ENCODE measurements at regions not wholly inside any gene's neighbourhood (a gene's known extent, or its start where the extent isn't known, plus 50 kb on each side); places are given as distances from the start of the nearest gene placed in this dataset.
A peak's percentile ranks its signal among the peaks of the same experiment; 100 is the strongest.

DNA sequence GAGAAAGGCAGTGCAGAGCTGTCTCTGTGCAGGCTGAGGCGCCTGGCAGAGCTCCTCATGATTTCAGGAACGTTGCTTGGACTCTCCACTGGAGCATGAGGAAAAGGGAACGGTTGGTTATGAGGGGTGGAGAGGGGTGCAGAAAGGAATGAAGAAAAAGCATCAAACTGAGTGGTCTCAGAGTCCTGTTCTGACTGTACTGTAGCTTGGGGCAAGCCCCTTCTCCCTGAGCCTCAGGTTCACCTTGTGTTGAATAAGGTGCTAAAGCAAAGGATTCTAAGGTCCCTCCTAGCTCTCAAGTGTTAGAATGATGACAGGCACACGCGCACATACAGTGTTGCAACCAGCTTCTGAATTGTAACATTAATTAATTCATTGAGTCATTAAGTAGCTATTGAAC, 125.2 kb upstream of the PARP11 start:
- no peak for DNase-seq (ENCODE audit: low spot score)
- FAIRE-seq: no peak

GRCh38 chr12:3996322-3996721, 123.1 kb upstream of the PARP11 start:
- DNase-seq (ENCODE audit: low spot score) (no peak), FAIRE-seq (no peak)

DNA sequence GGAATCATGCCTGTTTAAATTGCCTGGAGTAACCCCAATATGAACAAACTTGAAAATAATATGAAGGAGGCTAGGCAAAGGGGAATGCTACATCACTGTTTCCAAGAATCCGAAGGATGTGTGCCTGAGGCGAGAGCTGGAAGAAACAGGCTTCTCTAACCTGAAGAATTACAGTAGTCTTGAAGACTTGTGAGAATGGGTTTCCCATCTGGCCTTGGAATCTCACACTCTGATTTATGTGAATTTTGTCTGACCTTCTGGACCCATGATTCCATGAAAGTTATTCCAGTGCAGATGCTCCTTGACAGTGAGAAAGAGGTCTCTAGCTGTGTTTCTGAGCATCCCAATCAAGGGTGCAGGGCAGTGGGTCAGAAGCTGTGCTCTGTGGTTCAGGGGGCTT, 122.1 kb upstream of the PARP11 start:
- DNase-seq (ENCODE audit: low spot score): no peak

GRCh38 chr12:3994500-3994899, 121.3 kb upstream of the PARP11 start:
- FAIRE-seq (no peak), DNase-seq (ENCODE audit: low spot score) (no peak)

More for the DNA sequence above, 122.1 kb upstream of the PARP11 start:
- no peak for FAIRE-seq

- DNase-seq (ENCODE audit: low spot score): no peak
- no peak for FAIRE-seq
Observed at GRCh38 chr12:3992945-3993344, 119.7 kb upstream of the PARP11 start.

GRCh38 chr12:3991798-3992580, 118.8 kb upstream of the PARP11 start:
- no peak for DNase-seq (ENCODE audit: low spot score)
- peak; percentile 52 for FAIRE-seq

DNA sequence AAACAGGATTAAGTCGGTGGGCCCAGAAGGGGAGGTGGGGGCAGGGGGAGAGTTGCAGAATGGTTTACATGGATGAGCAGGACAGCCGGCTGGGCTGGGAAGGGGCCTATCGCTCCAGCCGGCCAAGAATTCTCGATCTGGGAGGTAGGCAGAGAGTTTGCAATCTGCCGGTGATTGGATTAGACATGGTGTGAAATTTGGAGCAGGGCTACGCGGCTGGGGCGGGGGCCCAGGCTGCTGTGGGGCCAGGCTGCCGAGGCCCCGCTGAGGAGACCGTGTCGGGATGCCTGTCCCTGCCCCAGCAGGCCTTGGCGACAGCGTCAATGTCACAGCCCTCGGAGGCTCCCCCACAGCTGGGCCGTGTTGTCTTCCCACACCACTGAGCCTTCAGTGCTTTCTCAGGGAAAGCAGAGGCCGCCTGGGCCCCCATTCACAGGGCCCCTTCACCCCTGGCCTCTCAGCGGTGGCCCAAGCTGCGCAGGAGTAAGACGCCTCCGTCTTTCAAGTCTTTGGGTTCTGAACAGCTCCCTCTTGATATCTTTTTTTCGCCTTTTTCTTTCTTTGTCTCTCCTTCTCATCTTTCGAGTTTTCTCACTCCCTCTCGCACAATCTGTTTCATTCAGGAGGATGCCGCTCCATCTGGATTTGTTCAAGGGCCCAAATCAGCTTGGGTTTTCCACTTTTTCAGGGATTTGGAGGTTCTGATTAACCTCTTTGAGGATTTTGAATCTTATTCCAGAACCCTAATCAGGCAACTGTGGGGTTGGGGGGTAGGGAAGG, 117.5 kb upstream of the PARP11 start:
- no peak for FAIRE-seq

GRCh38 chr12:3989218-3989550, 116.0 kb upstream of the PARP11 start:
- peak; percentile 13 for FAIRE-seq
- no peak for DNase-seq (ENCODE audit: low spot score)

More for the DNA sequence above, 117.5 kb upstream of the PARP11 start:
- no peak for DNase-seq (ENCODE audit: low spot score)

DNA sequence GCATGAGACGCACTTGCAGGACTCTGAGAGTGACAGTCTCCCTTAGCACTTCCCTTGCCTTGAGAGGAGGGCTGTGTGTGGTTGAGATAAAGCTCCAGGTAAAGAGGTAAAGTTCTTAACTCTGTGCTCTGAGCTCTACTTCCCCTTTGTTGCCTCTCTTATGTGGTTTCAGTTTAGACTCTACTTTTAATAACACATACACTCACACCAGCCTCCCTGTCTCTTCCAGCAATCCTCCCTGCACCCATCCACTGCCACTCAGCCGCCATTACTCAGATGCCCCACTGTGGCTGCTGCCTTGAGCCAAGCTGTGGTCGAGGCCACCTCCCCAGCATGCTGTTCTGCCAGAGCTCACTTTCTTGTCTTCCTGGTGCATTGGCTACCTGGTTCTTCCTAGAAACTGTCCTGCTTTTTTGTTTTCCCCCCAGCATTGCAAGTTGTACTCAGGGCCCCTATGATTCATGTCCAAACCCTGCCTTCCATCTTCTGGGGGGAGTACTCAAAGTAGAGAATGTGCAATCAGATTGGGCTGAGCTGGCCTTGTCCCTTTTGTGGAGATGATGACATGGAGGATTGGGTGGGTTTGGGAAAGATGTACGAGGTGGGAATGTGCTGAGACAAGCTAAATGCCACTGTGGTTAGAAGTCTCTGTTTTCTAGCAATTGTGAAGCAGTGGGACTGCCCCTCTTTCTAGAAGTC, 115.5 kb upstream of the PARP11 start:
- DNase-seq (ENCODE audit: low spot score): no peak
- FAIRE-seq: peak; percentile 80

- FAIRE-seq (no peak), DNase-seq (ENCODE audit: low spot score) (no peak)
Observed at GRCh38 chr12:3987571-3987970, 114.4 kb upstream of the PARP11 start.

- FAIRE-seq: no peak
- DNase-seq (ENCODE audit: low spot score): no peak
Observed at GRCh38 chr12:3980504-3981272, 107.5 kb upstream of the PARP11 start.

DNA sequence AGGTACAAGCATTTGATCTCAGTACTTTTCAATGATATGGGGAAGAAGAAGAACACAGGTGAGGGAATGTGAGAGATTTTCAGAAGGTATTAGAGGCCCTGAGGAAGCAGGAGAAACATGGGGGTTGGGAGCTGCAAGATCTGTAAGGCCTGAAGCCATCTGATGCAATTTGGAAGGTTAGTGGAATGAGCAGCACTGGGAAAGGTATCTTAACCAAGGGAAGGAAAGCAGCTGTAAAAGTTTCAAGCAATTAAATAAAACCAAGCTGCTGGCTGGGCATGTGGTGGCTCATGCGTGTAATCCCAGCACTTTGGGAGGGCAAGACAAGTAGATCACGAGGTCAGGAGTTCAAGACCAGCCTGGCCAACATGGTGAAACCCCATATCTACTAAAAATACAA, 104.4 kb upstream of the PARP11 start:
- DNase-seq (ENCODE audit: low spot score) (no peak), FAIRE-seq (no peak)

GRCh38 chr12:3976351-3976938, 103.2 kb upstream of the PARP11 start:
- no peak for FAIRE-seq

GRCh38 chr12:3975652-3976051, 102.5 kb upstream of the PARP11 start:
- peak; percentile 55 for FAIRE-seq
- no peak for DNase-seq (ENCODE audit: low spot score)

More at GRCh38 chr12:3976351-3976938, 103.2 kb upstream of the PARP11 start:
- no peak for DNase-seq (ENCODE audit: low spot score)

- no peak for DNase-seq (ENCODE audit: low spot score)
- FAIRE-seq: no peak
Observed at GRCh38 chr12:3974883-3975282, 101.7 kb upstream of the PARP11 start.

GRCh38 chr12:3973973-3974644, 100.9 kb upstream of the PARP11 start:
- DNase-seq (ENCODE audit: low spot score): no peak
- peak; percentile 30 for FAIRE-seq

GRCh38 chr12:3973269-3973884, 100.2 kb upstream of the PARP11 start:
- no peak for FAIRE-seq
- no peak for DNase-seq (ENCODE audit: low spot score)

- no peak for DNase-seq (ENCODE audit: low spot score)
- no peak for FAIRE-seq
Observed at GRCh38 chr12:3972576-3972975, 99.4 kb upstream of the PARP11 start.

DNA sequence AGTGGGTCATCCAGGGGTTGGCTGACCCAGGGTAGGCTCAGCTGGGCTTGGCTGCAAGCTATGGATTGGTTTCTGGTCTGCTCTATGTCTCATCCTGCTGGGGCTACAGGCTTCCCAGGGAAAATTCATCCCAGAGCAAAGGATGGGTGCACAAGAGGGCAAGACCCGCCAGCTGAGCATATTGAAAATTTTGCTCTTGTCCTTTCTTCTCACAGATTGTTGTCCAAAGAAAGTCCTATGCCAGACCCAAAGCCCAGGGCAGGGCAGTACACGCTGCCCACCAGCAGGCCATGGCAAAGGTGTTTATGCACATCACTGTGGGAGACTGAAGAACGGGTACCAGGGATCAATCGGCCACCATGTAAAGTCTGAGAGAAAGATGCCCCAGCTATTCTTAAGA, 95.3 kb upstream of the PARP11 start:
- FAIRE-seq: no peak
- DNase-seq (ENCODE audit: low spot score): no peak

GRCh38 chr12:3967556-3968160, 94.5 kb upstream of the PARP11 start:
- FAIRE-seq: no peak
- no peak for DNase-seq (ENCODE audit: low spot score)

Data from urothelium cell line (cell line).